Activated CD8-positive, alpha-beta T cell treated with anti-CD3 and anti-CD28 coated beads for 36 hours (primary cell): ENCODE measurements at regions not wholly inside any gene's neighbourhood (a gene's known extent, or its start where the extent isn't known, plus 50 kb on each side); places are given as distances from the start of the nearest gene placed in this dataset.

Experiments
- ATAC-seq: fragments of 200-7000 bp; cut with Tn5 transposase; one replicate; pipeline ENCODE4 v1.10.0; 2021; ENCODE audit warnings: mild to moderate bottlenecking, moderate library complexity
- CTCF ChIA-PET: fragments of 350-600 bp; sonication (Branson Sonifier 250); formaldehyde crosslinking; loops from one replicate; lab custom pipeline; 2021; ENCODE audit warnings: antibody characterized with exemption; lab: Charles Lee
- POLR2A ChIA-PET: fragments of 350-600 bp; sonication (Branson Sonifier 250); formaldehyde crosslinking; loops from one replicate; lab custom pipeline; 2021; ENCODE audit warnings: antibody characterized with exemption; lab: Charles Lee
- DNase-seq: peaks from one replicate; pipeline ENCODE4 v3.0.0-alpha.2; 2020
- H3K27ac Mint-ChIP-seq: one replicate; pipeline ENCODE4 v1.8.0; 2021; ENCODE audit warnings: mild to moderate bottlenecking, mixed read lengths
- H3K27me3 Mint-ChIP-seq: one replicate; pipeline ENCODE4 v1.8.0; 2021; ENCODE audit warnings: mixed read lengths
- H3K36me3 Mint-ChIP-seq: one replicate; pipeline ENCODE4 v1.8.0; 2021; ENCODE audit warnings: low read depth, mixed read lengths
- H3K4me1 Mint-ChIP-seq: one replicate; pipeline ENCODE4 v1.8.0; 2021; ENCODE audit warnings: low read depth, mixed read lengths
- H3K4me3 Mint-ChIP-seq: one replicate; pipeline ENCODE4 v1.8.0; 2021; ENCODE audit warnings: mild to moderate bottlenecking, moderate library complexity, mixed read lengths
- H3K9me3 Mint-ChIP-seq: one replicate; pipeline ENCODE4 v1.8.0; 2021; ENCODE audit warnings: mixed read lengths
- CTCF ChIP-seq: fragments of 200-600 bp; IDR thresholded peaks from one replicate; pipeline ENCODE4 v1.8.0; 2022; ENCODE audit warnings: antibody characterized with exemption, mild to moderate bottlenecking
- intact Hi-C: fragments of 100-400 bp; cut with micrococcal nuclease; formaldehyde crosslinking; loops from one replicate; pipeline ENCODE4 v1.10.0; 2022

GRCh38 chr13:40247845-40248244 lies 418.6 kb downstream of the FOXO1 start:
- Mint-ChIP-seq H3K27ac (no peak overlapping the region), H3K4me1 (peaks cover 44% of the 10 kb centered on the region), H3K36me3 (peaks cover 4% of the 10 kb centered on the region), H3K4me3 (no peak overlapping the region), H3K9me3 (peaks cover 20% of the 10 kb centered on the region), H3K27me3 (no peaks in the 10 kb centered on the region)
- TF ChIP-seq CTCF, result no peak
- intact Hi-C loops, result no loop called here
- CTCF ChIA-PET, result no interaction called here
- ATAC-seq (peak; percentile 47), DNase-seq (no peak)
- POLR2A ChIA-PET, result interaction anchor here (0.7 kb wide), 1 partner anchor 70 kb away, joined by 3 read pairs; no protein-coding TSS in a partner anchor

- ATAC-seq, result peak; percentile 90
- Mint-ChIP-seq H3K27me3 (no peaks in the 10 kb centered on the region), H3K9me3 (peaks cover 18% of the 10 kb centered on the region), H3K4me1 (peaks cover 42% of the 10 kb centered on the region), H3K36me3 (peaks cover 4% of the 10 kb centered on the region), H3K27ac (peak overlapping the region; percentile 84), H3K4me3 (no peak overlapping the region)
- intact Hi-C loops, result no loop called here
- ChIA-PET POLR2A (interaction anchor here (0.6 to 1.1 kb wide), 5 partner anchors 25 to 112 kb away, joined by 3 read pairs; no protein-coding TSS in a partner anchor), CTCF (interaction anchor here (1.5 to 2.0 kb wide), 2 partner anchors 11 to 19 kb away, joined by 4 read pairs; no protein-coding TSS in a partner anchor)
- no peak for TF ChIP-seq CTCF
- DNase-seq, result peak; percentile 11
Observed at GRCh38 chr13:40251343-40252032, 415.0 kb downstream of the FOXO1 start.

- peaks cover 4% of the 10 kb centered on the region for H3K36me3 Mint-ChIP-seq
- H3K27me3 Mint-ChIP-seq, result no peaks in the 10 kb centered on the region
- no peak overlapping the region for H3K27ac Mint-ChIP-seq
- ATAC-seq, result no peak
- no peak for TF ChIP-seq CTCF
- no peak for DNase-seq
- POLR2A ChIA-PET, result interaction anchor here (0.6 to 1.1 kb wide), 4 partner anchors 26 to 353 kb away, joined by 3 to 4 read pairs (median 3); no protein-coding TSS in a partner anchor
- peaks cover 18% of the 10 kb centered on the region for H3K9me3 Mint-ChIP-seq
- intact Hi-C loops, result no loop called here
- CTCF ChIA-PET, result interaction anchor here (0.8 to 1.5 kb wide), 2 partner anchors 18 to 184 kb away, joined by 3 to 4 read pairs; no protein-coding TSS in a partner anchor
- no peak overlapping the region for H3K4me3 Mint-ChIP-seq
- peaks cover 42% of the 10 kb centered on the region for H3K4me1 Mint-ChIP-seq
Observed at GRCh38 chr13:40252241-40252640, 414.2 kb downstream of the FOXO1 start.

DNA sequence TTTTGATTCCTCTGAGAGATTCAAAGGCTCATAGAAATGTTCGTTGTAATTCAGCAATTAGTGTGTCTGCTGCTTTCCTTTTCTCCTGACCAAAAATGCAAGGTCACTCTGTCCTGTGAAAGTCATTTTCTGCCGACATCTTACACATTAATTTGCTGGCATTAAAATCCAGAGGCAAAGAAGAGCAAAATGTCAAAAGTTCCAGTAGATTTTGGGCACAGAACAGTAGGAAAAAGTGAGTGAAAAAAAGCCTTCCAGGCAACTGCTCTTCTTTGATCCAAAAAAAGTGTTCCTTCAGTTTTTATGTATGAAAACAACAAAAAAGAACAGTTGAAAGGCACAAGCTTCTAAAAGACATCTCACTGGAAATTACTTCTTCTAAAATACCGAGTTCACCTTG lies 413.8 kb downstream of the FOXO1 start:
- Mint-ChIP-seq H3K4me3 (no peak overlapping the region), H3K27me3 (no peaks in the 10 kb centered on the region), H3K36me3 (peaks cover 4% of the 10 kb centered on the region), H3K27ac (no peak overlapping the region), H3K9me3 (peaks cover 16% of the 10 kb centered on the region), H3K4me1 (peaks cover 39% of the 10 kb centered on the region)
- TF ChIP-seq CTCF, result no peak
- CTCF ChIA-PET, result interaction anchor here (0.8 to 1.5 kb wide), 2 partner anchors 17 to 184 kb away, joined by 3 to 4 read pairs; no protein-coding TSS in a partner anchor
- no peak for DNase-seq
- POLR2A ChIA-PET, result interaction anchor here (0.9 kb wide), 1 partner anchor 353 kb away, joined by 4 read pairs; no protein-coding TSS in a partner anchor
- no peak for ATAC-seq
- intact Hi-C loops, result no loop called here

- intact Hi-C loops, result no loop called here
- POLR2A ChIA-PET, result interaction anchor here (0.9 kb wide), 1 partner anchor 33 kb away, joined by 4 read pairs; no protein-coding TSS in a partner anchor
- H3K9me3 Mint-ChIP-seq, result peaks cover 6% of the 10 kb centered on the region
Observed at GRCh38 chr13:40254394-40254793, 412.0 kb downstream of the FOXO1 start.

More at GRCh38 chr13:40254394-40254793, 412.0 kb downstream of the FOXO1 start:
- H3K27me3 Mint-ChIP-seq, result no peaks in the 10 kb centered on the region
- peaks cover 34% of the 10 kb centered on the region for H3K4me1 Mint-ChIP-seq
- CTCF ChIA-PET, result interaction anchor here (1.1 kb wide), 1 partner anchor 428 kb away, joined by 3 read pairs; no protein-coding TSS in a partner anchor
- no peak overlapping the region for H3K27ac Mint-ChIP-seq
- TF ChIP-seq CTCF, result no peak
- ATAC-seq, result no peak
- no peaks in the 10 kb centered on the region for H3K36me3 Mint-ChIP-seq
- no peak overlapping the region for H3K4me3 Mint-ChIP-seq
- no peak for DNase-seq
